ENCODE measurements at regions not wholly inside any gene's neighbourhood (a gene's known extent, or its start where the extent isn't known, plus 50 kb on each side); places are given as distances from the start of the nearest gene placed in this dataset.

- DNase-seq (ENCODE audit: low spot score): no peak
- no peak overlapping the region for H2AFZ ChIP-seq
- no peak overlapping the region for H3K27ac Mint-ChIP-seq
- H3F3A ChIP-seq (replicated peaks; ENCODE audit: low read depth): no peaks in the 10 kb centered on the region
- H3K79me2 ChIP-seq (replicated peaks; ENCODE audit: insufficient read depth): no peaks in the 10 kb centered on the region
- no peaks in the 10 kb centered on the region for H3K9me2 ChIP-seq (ENCODE audit: insufficient read depth)
- H3K4me1 ChIP-seq (ENCODE audit: insufficient read depth): peaks cover 4% of the 10 kb centered on the region; the same call in 1 of the 2 replicates
- no peaks in the 10 kb centered on the region for H3K27me3 Mint-ChIP-seq (ENCODE audit: insufficient read depth, low read depth, poor library complexity)
- no peak overlapping the region for H3K27ac ChIP-seq (ENCODE audit: low read depth)
- H4K20me1 ChIP-seq (replicated peaks; ENCODE audit: insufficient read depth): no peaks in the 10 kb centered on the region
- ATAC-seq: no peak
- no peak overlapping the region for H3K4me3 ChIP-seq
- H3K4me2 ChIP-seq: no peak overlapping the region
- no peak overlapping the region for H3K4me3 Mint-ChIP-seq
- peaks cover 15% of the 10 kb centered on the region for H3K4me1 Mint-ChIP-seq
- H3K9me3 Mint-ChIP-seq: no peaks in the 10 kb centered on the region
- H3K27me3 ChIP-seq (ENCODE audit: insufficient read depth): no peaks in the 10 kb centered on the region
- TF ChIP-seq ZNF462 (CRISPR knock-in tag; IDR thresholded peaks at IDR 0.05) (no peak), ZNF331 (CRISPR knock-in tag; IDR thresholded peaks at IDR 0.05; ENCODE audit: low read depth) (no peak), STAT1 (IDR thresholded peaks at IDR 0.05; ENCODE audit: unreplicated experiment) (no peak), CTCF (conservative IDR thresholded peaks at IDR 0.05; ENCODE audit: low read depth in 2 of 2) (no peak)
- no peaks in the 10 kb centered on the region for H3K36me3 Mint-ChIP-seq (ENCODE audit: low read depth)
- no peaks in the 10 kb centered on the region for H3K36me3 ChIP-seq (ENCODE audit: insufficient read depth)
Observed at GRCh38 chrX:8955511-8955910, 78.4 kb downstream of the FAM9B start.

- H3K9me2 ChIP-seq (ENCODE audit: insufficient read depth): no peaks in the 10 kb centered on the region
- no peaks in the 10 kb centered on the region for H3F3A ChIP-seq (replicated peaks; ENCODE audit: low read depth)
- no peaks in the 10 kb centered on the region for H3K36me3 Mint-ChIP-seq (ENCODE audit: low read depth)
- H3K4me1 Mint-ChIP-seq: no peaks in the 10 kb centered on the region
- ATAC-seq (no peak), DNase-seq (ENCODE audit: low spot score) (no peak)
- H3K27me3 Mint-ChIP-seq (ENCODE audit: insufficient read depth, low read depth, poor library complexity): no peaks in the 10 kb centered on the region
- no peaks in the 10 kb centered on the region for H3K27me3 ChIP-seq (ENCODE audit: insufficient read depth)
- no peaks in the 10 kb centered on the region for H4K20me1 ChIP-seq (replicated peaks; ENCODE audit: insufficient read depth)
- H3K4me1 ChIP-seq (ENCODE audit: insufficient read depth): no peaks in the 10 kb centered on the region
- no peak overlapping the region for H3K4me2 ChIP-seq
- H3K79me2 ChIP-seq (replicated peaks; ENCODE audit: insufficient read depth): no peaks in the 10 kb centered on the region
- H3K27ac ChIP-seq (ENCODE audit: low read depth): no peak overlapping the region
- no peak overlapping the region for H3K27ac Mint-ChIP-seq
- H3K4me3 ChIP-seq: no peak overlapping the region
- no peak overlapping the region for H3K4me3 Mint-ChIP-seq
- no peaks in the 10 kb centered on the region for H3K9me3 Mint-ChIP-seq
- no peaks in the 10 kb centered on the region for H3K36me3 ChIP-seq (ENCODE audit: insufficient read depth)
- H2AFZ ChIP-seq: no peak overlapping the region
- TF ChIP-seq REST (IDR thresholded peaks at IDR 0.05; ENCODE audit: unreplicated experiment) (no peak), ETS1 (IDR thresholded peaks at IDR 0.05) (no peak), CREB1 (CRISPR knock-in tag; IDR thresholded peaks at IDR 0.05; ENCODE audit: low read depth) (no peak), NANOG (IDR thresholded peaks at IDR 0.05; ENCODE audit: borderline replicate concordance) (no peak), EZH2 (IDR thresholded peaks at IDR 0.05; ENCODE audit: low read depth, unreplicated experiment) (no peak), ZNF114 (CRISPR knock-in tag; IDR thresholded peaks at IDR 0.05) (no peak), JUNB (IDR thresholded peaks at IDR 0.05; ENCODE audit: unreplicated experiment) (no peak)
Observed at GRCh38 chrX:8946563-8946962, 87.4 kb downstream of the FAM9B start.
